NB4 (cell line): ENCODE measurements at regions not wholly inside any gene's neighbourhood (a gene's known extent, or its start where the extent isn't known, plus 50 kb on each side); places are given as distances from the start of the nearest gene placed in this dataset.

Experiments used
- DNase-seq: peaks from one replicate; pipeline ENCODE4 v3.0.0; 2010; ENCODE audit warnings: low read depth
- H3K4me3 ChIP-seq: one replicate; pipeline ENCODE4 v1.5.1; 2011; ENCODE audit warnings: mild to moderate bottlenecking, low read depth, low read length, moderate library complexity
- MYC ChIP-seq: IDR thresholded peaks from 2 replicates; pipeline ENCODE4 v1.6.1; 2011; ENCODE audit warnings: low read depth, low read length
- POLR2A ChIP-seq: IDR thresholded peaks from 2 replicates; pipeline ENCODE4 v1.6.1; 2011; ENCODE audit warnings: mild to moderate bottlenecking; ENCODE audit not compliant: insufficient read length; ENCODE audit errors: extremely low read depth
- TF ChIP-seq, protein P1 (sequence below): IDR thresholded peaks from 2 replicates; pipeline ENCODE4 v1.6.1; 2011; ENCODE audit warnings: low read depth, low read length
- TF ChIP-seq, protein P2 (sequence below): IDR thresholded peaks from one replicate; pipeline ENCODE4 v1.5.1; 2012; ENCODE audit warnings: low read depth, low read length

DNA sequence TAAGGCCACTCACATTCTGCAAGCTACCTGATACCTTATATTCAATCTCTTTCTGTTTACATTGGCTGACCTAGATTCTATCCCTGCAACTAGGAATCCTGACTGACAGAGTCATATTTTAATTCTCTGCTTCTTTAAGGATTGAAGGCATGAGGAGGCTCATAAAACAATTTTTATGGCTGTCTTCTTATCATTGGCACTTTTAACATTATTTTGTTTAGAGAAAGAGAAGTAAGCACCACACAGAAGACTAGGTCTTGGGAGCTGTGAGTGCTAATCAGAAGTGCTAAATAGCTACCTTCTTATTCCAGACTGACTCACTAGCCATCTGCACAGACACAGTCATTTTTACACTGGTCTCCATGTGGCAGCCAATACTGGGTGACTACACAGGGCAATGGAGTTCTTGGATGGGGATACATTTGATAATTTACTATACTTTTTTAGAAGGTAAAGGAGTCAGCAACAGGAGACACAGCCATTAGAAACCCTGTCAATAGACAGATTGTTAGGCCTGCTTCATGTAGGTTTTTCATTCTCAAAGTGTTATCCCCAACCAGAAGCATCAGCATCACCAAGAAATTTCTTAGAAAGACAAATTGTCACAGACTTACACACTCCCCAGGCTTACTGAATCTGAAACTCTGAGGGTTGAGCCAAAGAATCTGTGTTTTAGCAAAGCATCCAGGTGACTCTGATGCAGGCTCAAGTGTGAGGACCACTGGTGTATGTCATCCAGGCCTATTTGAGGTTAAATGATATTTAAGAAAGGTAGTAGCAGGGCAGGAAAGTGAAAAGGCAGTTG lies 214.1 kb downstream of the DUSP6 start:
- no peak for DNase-seq
- no peak overlapping the region for H3K4me3 ChIP-seq
- TF ChIP-seq MYC (no peak), POLR2A (no peak)
- TF ChIP-seq, protein P1, sequence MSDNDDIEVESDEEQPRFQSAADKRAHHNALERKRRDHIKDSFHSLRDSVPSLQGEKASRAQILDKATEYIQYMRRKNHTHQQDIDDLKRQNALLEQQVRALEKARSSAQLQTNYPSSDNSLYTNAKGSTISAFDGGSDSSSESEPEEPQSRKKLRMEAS, result no peak
- TF ChIP-seq, protein P2, sequence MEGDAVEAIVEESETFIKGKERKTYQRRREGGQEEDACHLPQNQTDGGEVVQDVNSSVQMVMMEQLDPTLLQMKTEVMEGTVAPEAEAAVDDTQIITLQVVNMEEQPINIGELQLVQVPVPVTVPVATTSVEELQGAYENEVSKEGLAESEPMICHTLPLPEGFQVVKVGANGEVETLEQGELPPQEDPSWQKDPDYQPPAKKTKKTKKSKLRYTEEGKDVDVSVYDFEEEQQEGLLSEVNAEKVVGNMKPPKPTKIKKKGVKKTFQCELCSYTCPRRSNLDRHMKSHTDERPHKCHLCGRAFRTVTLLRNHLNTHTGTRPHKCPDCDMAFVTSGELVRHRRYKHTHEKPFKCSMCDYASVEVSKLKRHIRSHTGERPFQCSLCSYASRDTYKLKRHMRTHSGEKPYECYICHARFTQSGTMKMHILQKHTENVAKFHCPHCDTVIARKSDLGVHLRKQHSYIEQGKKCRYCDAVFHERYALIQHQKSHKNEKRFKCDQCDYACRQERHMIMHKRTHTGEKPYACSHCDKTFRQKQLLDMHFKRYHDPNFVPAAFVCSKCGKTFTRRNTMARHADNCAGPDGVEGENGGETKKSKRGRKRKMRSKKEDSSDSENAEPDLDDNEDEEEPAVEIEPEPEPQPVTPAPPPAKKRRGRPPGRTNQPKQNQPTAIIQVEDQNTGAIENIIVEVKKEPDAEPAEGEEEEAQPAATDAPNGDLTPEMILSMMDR, result no peak

DNA sequence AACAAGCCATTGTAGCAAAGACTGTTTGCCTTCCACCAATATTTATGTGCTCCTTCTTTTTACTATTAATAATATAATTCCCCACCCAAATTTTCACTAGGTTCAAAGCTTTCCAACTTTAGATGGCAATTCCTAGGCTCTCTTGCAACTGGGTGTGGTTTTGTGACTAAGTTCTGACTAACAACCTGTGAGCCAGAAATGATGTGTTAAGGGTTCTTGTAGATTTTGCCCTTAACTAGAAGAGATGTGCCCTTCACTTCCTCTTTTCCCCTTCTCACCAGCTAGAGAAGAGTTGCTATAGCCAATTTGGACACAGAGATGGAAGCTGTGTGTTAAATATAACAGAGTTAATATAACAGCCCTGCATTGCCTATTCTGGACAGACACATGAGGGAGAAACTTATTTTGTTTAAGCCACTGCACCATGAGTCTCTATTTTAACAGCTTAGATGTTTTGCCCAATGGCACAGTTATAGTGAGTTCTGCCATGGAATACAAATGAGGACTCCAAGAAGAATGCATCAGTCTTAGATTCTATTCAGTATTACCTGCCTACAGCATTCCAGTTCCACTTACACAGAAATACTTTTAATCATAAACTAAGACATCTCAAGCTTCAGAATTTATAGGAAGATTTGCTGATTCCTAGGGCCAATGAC lies 216.2 kb downstream of the DUSP6 start:
- DNase-seq, result peak; percentile 85
- H3K4me3 ChIP-seq, result no peak overlapping the region
- no peak for TF ChIP-seq POLR2A
- TF ChIP-seq, protein P1, result no peak
- TF ChIP-seq, protein P2, result no peak
- TF ChIP-seq MYC, result no peak

DNA sequence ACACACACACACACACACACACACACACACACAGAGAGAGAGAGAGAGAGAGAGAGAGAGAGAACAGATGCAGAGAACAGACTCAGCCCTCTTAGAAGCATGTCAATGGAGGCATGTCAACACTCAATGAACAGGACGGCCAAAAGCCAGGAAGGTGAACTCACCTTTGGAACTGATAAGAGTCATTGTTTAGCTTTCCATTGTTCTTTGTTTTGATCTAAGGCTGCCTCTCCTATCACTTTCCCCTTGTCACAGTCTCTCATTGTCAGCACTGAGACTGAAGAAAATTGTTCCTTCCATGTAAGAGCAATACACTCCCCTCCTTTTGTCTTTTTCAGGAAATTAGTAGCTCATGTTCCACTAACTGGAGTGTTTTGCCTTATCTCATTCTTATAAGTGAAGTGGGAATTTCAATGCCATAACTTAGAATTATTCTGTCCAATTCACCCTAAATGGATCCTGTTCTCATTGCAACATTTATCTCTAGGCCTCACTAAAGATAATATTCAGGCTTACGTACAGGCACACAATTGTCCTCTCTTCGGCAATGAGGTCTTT lies 218.0 kb downstream of the DUSP6 start:
- TF ChIP-seq, protein P2, result no peak
- TF ChIP-seq POLR2A (no peak), MYC (no peak)
- TF ChIP-seq, protein P1, result no peak
- no peak for DNase-seq
- H3K4me3 ChIP-seq, result no peak overlapping the region

DNA sequence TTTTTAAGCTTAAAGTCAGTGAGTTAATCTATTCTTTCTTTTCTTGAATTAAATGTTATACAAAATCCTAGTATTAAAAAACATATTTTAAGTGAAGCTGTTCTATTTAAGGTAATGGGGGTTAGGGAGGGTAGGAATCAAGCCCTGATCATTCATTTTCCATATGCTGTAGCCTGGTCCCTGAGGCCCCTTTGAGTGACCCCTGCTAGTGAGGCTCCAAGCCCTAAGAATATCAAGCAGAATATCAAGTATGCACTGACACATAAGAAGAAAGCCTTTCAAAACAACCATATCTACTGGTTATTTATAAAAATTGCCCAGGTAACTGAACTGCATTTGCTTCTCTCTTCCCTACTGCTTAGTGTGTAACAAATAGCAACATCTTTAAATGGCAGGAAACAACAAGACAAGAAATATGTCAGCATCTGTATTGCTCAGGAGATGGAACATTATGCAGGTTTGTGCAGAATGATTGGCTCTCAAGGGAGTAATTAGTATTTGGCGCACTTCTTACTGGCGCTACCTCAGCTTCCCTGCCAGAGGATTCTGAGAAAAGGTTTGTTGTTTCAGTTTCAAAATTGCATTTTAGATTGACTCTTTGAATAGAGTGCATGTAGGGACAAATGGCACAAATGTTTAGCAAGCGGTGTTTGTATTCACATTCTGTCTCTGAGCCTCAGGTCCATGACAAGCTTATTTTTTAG lies 223.0 kb downstream of the DUSP6 start:
- DNase-seq, result no peak
- TF ChIP-seq, protein P1, result no peak
- TF ChIP-seq POLR2A (no peak), MYC (no peak)
- TF ChIP-seq, protein P2, result no peak
- H3K4me3 ChIP-seq, result no peak overlapping the region

DNA sequence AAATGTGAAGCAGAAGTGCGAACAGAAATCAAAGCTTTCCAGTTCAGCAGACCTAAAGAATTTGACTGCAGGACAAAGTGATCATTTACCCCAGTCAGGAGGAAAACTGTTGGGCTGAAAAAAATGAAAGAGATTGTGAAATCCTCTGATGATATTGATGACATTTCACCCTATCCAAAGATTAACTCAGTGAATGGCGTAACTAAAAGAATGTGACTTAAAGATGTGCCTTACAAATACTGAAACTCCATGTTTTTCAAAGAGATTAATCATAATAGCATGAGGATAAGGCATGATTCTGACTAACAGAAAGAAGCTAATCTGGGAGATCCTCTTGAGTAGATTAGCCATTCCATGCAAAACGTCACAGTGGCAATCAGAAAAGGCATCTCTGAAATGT lies 225.6 kb downstream of the DUSP6 start:
- no peak overlapping the region for H3K4me3 ChIP-seq
- no peak for DNase-seq
- no peak for TF ChIP-seq MYC
- TF ChIP-seq, protein P1, result no peak
- TF ChIP-seq, protein P2, result no peak
- TF ChIP-seq POLR2A, result no peak
